CD4-positive, alpha-beta T cell (primary cell): ENCODE measurements at regions not wholly inside any gene's neighbourhood (a gene's known extent, or its start where the extent isn't known, plus 50 kb on each side); places are given as distances from the start of the nearest gene placed in this dataset.

Source experiments
- ATAC-seq: fragments of 200-7000 bp; cut with Tn5 transposase; one replicate; pipeline ENCODE4 v1.10.0; 2022; ENCODE audit warnings: mild to moderate bottlenecking; ENCODE audit not compliant: poor library complexity
- CTCF ChIA-PET: fragments of 350-600 bp; sonication (Branson Sonifier 250); formaldehyde crosslinking; loops from one replicate; lab custom pipeline; 2021; ENCODE audit warnings: antibody characterized with exemption, inconsistent platforms; lab: Charles Lee
- POLR2A ChIA-PET: fragments of 350-600 bp; sonication (Branson Sonifier 250); formaldehyde crosslinking; loops from one replicate; lab custom pipeline; 2021; ENCODE audit warnings: antibody characterized with exemption, inconsistent platforms; lab: Charles Lee
- DNase-seq, 14 experiments: peaks; one replicate each; pipeline ENCODE4 v3.0.0-alpha.2; 2013 to 2020; ENCODE audit warnings: mixed read lengths in 2 of 14
- H3K27ac ChIP-seq, 2 donors: one replicate each; pipeline versions ENCODE4 v1.5.1 to v1.7.0; 2013; ENCODE audit warnings: low read length in 2 of 2, low read depth in 1 of 2, mild to moderate bottlenecking in 1 of 2
- H3K27me3 ChIP-seq, 2 experiments: 1 replicate in 1 of 2; 2 replicates in 1 of 2; pipeline versions ENCODE4 v1.6.1 to v1.7.0; 2013; ENCODE audit warnings: low read length in 2 of 2, control low read depth in 1 of 2, mild to moderate bottlenecking in 1 of 2, moderate library complexity in 1 of 2; ENCODE audit not compliant: insufficient read depth in 2 of 2, control insufficient read depth in 1 of 2
- H3K36me3 ChIP-seq: one replicate; pipeline ENCODE4 v1.6.1; 2013; ENCODE audit warnings: low read length, control low read depth; ENCODE audit not compliant: insufficient read depth
- H3K4me1 ChIP-seq: one replicate; pipeline ENCODE4 v1.6.1; 2013; ENCODE audit warnings: low read length, control low read depth; ENCODE audit not compliant: insufficient read depth
- H3K4me3 ChIP-seq: one replicate; pipeline ENCODE4 v1.5.1; 2013; ENCODE audit warnings: mild to moderate bottlenecking, low read length, moderate library complexity
- H3K9me3 ChIP-seq, 2 experiments: 1 replicate in 1 of 2; 2 replicates in 1 of 2; pipeline versions ENCODE4 v1.6.1 to v1.7.0; 2013; ENCODE audit warnings: low read length in 2 of 2, mild to moderate bottlenecking in 2 of 2, control low read depth in 1 of 2, moderate library complexity in 1 of 2; ENCODE audit not compliant: control insufficient read depth in 1 of 2, insufficient read depth in 1 of 2
- H3K27ac Mint-ChIP-seq: one replicate; pipeline ENCODE4 v1.8.0; 2020; ENCODE audit warnings: mixed read lengths
- H3K27me3 Mint-ChIP-seq: one replicate; pipeline ENCODE4 v1.8.0; 2021; ENCODE audit warnings: mixed read lengths
- H3K36me3 Mint-ChIP-seq: one replicate; pipeline ENCODE4 v1.8.0; 2021; ENCODE audit warnings: low read depth, mixed read lengths
- H3K4me1 Mint-ChIP-seq: one replicate; pipeline ENCODE4 v1.8.0; 2021; ENCODE audit warnings: low read depth, mixed read lengths
- H3K4me3 Mint-ChIP-seq: one replicate; pipeline ENCODE4 v1.8.0; 2020; ENCODE audit warnings: mild to moderate bottlenecking, mixed read lengths
- H3K9me3 Mint-ChIP-seq: one replicate; pipeline ENCODE4 v1.8.0; 2020; ENCODE audit warnings: mixed read lengths
- CTCF ChIP-seq: fragments of 200-600 bp; IDR thresholded peaks from one replicate; pipeline ENCODE4 v1.8.0; 2022; ENCODE audit warnings: antibody characterized with exemption, mild to moderate bottlenecking
- intact Hi-C, 2 experiments: fragments of 100-400 bp; cut with DNase I in 1 of 2; cut with micrococcal nuclease in 1 of 2; formaldehyde crosslinking; loops; one replicate each; pipeline versions ENCODE4 v1.15.1 to v1.9.0; 2023 to 2025; cut with DNase I, micrococcal nuclease

GRCh38 chr15:62957130-62957529 lies 85.4 kb upstream of the TPM1 start:
- peaks cover 17% of the 10 kb centered on the region for H3K27me3 Mint-ChIP-seq
- no peaks in the 10 kb centered on the region for H3K9me3 Mint-ChIP-seq
- Histone ChIP-seq H3K4me1 (no peaks in the 10 kb centered on the region), H3K27me3 (peaks cover under 1 to 11% of the 10 kb centered on the region in 2 experiments), H3K27ac (no peak overlapping the region), H3K9me3 (no peaks in the 10 kb centered on the region), H3K36me3 (no peaks in the 10 kb centered on the region), H3K4me3 (no peak overlapping the region)
- no peak for ATAC-seq
- H3K4me3 Mint-ChIP-seq, result no peak overlapping the region
- POLR2A ChIA-PET, result no interaction called here
- no peak for DNase-seq
- no peaks in the 10 kb centered on the region for H3K4me1 Mint-ChIP-seq
- no peaks in the 10 kb centered on the region for H3K36me3 Mint-ChIP-seq
- no peak overlapping the region for H3K27ac Mint-ChIP-seq
- no peak for TF ChIP-seq CTCF
- intact Hi-C loops, result no loop called here
- CTCF ChIA-PET, result no interaction called here

DNA sequence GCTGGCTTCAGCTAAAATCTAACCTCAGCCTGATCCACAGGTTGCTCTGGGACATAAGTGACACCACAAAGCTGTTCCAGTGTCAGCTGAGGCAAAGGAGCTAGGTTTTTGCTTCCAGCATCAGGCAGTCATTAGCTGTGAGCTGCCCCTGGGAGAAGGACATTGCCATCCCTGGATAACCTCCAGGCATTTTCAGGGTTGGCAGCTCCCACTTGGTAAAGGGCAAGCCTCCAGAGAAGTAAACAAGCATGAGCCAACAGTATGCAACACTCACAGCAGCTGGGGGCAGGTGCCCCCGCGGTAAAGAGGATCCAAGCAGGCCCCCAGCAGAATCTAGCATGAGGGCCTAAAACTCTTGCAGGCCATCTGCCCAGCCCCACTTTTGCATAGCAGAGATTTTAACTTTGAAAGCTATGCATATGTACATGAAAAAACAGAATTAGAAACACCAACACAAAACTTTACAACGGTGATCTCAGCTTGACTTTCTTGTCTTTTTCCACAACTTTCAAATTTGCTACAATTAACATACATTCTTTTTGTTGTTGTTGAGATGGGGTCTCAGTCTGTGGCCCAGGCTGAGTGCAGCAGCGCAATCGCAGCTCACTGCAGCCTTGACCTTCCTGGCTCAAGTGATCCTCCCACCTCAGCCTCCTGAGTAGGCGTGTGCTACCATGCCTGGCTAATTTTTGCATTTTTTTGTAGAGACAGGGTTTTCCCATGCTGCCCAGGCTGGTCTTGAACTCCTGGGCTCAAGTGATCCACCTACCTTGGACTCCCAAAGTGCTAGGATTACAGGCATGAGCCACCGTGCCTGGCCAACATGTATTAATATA lies 83.8 kb upstream of the TPM1 start:
- Mint-ChIP-seq H3K27ac (no peak overlapping the region), H3K27me3 (peaks cover 4% of the 10 kb centered on the region), H3K9me3 (no peaks in the 10 kb centered on the region), H3K4me1 (no peaks in the 10 kb centered on the region), H3K36me3 (no peaks in the 10 kb centered on the region), H3K4me3 (no peak overlapping the region)
- Histone ChIP-seq H3K4me1 (no peaks in the 10 kb centered on the region), H3K9me3 (no peaks in the 10 kb centered on the region), H3K4me3 (no peak overlapping the region), H3K27ac (no peak overlapping the region), H3K27me3 (peaks cover 0 to 2% of the 10 kb centered on the region in 2 experiments), H3K36me3 (no peaks in the 10 kb centered on the region)
- no peak for ATAC-seq
- DNase-seq, result no peak
- CTCF ChIA-PET, result no interaction called here
- POLR2A ChIA-PET, result no interaction called here
- intact Hi-C loops, result no loop called here
- no peak for TF ChIP-seq CTCF

DNA sequence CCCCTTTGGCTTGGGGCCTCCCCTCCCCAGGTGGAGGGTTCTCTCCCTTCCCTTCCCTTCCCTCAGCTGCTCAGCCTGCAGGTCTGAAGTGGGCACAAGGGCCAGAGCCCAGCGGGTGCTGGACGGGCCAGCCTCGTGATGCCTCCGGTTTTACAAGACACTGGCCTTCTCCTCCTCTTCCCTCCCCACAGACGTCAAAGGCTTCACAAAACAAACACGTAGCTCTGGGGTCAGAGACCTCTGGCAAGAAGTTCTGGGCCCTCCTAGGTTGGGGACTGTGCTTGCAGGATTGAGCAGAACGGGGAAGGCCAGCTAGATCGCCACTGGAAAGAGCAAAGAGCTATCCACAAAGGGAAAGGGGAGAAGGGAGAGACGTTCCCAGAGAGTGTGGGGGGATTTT lies 81.4 kb upstream of the TPM1 start:
- Mint-ChIP-seq H3K36me3 (no peaks in the 10 kb centered on the region), H3K27me3 (no peaks in the 10 kb centered on the region)
- CTCF ChIA-PET, result no interaction called here

More for the DNA sequence above, 81.4 kb upstream of the TPM1 start:
- ATAC-seq (no peak), DNase-seq (no peak)
- Mint-ChIP-seq H3K9me3 (no peaks in the 10 kb centered on the region), H3K27ac (no peak overlapping the region), H3K4me1 (no peaks in the 10 kb centered on the region), H3K4me3 (no peak overlapping the region)
- Histone ChIP-seq H3K9me3 (no peaks in the 10 kb centered on the region), H3K36me3 (no peaks in the 10 kb centered on the region), H3K27ac (no peak overlapping the region), H3K4me1 (no peaks in the 10 kb centered on the region), H3K27me3 (peaks cover 0 to 2% of the 10 kb centered on the region in 2 experiments), H3K4me3 (no peak overlapping the region)
- intact Hi-C loops, result no loop called here
- POLR2A ChIA-PET, result no interaction called here
- TF ChIP-seq CTCF, result no peak
